GM23248 (cell line): ENCODE measurements at regions not wholly inside any gene's neighbourhood (a gene's known extent, or its start where the extent isn't known, plus 50 kb on each side); places are given as distances from the start of the nearest gene placed in this dataset.

Source experiments
- EZH2 ChIP-seq: fragments of 200-600 bp; sonication (generic); IDR thresholded peaks from 2 replicates; pipeline ENCODE4 v1.6.1; 2018; ENCODE audit warnings: antibody characterized with exemption, mild to moderate bottlenecking; ENCODE audit not compliant: insufficient read depth, poor library complexity, severe bottlenecking
- EZH2phosphoT487 ChIP-seq: fragments of 200-600 bp; sonication (generic); IDR thresholded peaks from 2 replicates; pipeline ENCODE4 v1.6.1; 2018; ENCODE audit warnings: antibody characterized with exemption, moderate library complexity, mild to moderate bottlenecking, low read depth; ENCODE audit not compliant: insufficient read depth

- TF ChIP-seq EZH2 (no peak), EZH2phosphoT487 (no peak)
Measured at GRCh38 chr17:53640808-53641207, 181.9 kb upstream of the KIF2B start.
